Prostate gland (tissue), 2 donors: ENCODE measurements at regions not wholly inside any gene's neighbourhood (a gene's known extent, or its start where the extent isn't known, plus 50 kb on each side); places are given as distances from the start of the nearest gene placed in this dataset.

Source experiments
- DNase-seq: peaks from one replicate; pipeline ENCODE4 v3.0.0-alpha.2; 2019; ENCODE audit warnings: low spot score
- H3K27ac ChIP-seq, 2 donors: fragments of 200-600 bp; sonication (generic); 2 replicates each; pipeline ENCODE4 v1.5.1; 2017 to 2019
- H3K27me3 ChIP-seq: fragments of 200-600 bp; sonication (generic); replicated peaks from 2 replicates; pipeline ENCODE4 v1.5.1; 2019; ENCODE audit not compliant: insufficient read depth
- H3K36me3 ChIP-seq, 2 donors: fragments of 200-600 bp; sonication (generic); 1 replicate in 1 of 2; 2 replicates in 1 of 2; pipeline versions ENCODE4 v1.5.1 to v1.8.1; 2017 to 2019
- H3K4me1 ChIP-seq: fragments of 200-600 bp; sonication (generic); replicated peaks from 2 replicates; pipeline ENCODE4 v1.5.1; 2019
- H3K4me3 ChIP-seq, 2 donors: fragments of 200-600 bp; sonication (generic); 2 replicates each; pipeline ENCODE4 v1.5.1; 2017 to 2019
- H3K9me3 ChIP-seq: fragments of 200-600 bp; sonication (generic); 2 replicates; pipeline ENCODE4 v1.5.1; 2017
- CTCF ChIP-seq, 4 experiments: fragments of 200-600 bp in 2 of 4; fragments of 450-650 bp in 2 of 4; sonication (generic) in 2 of 4; IDR thresholded peaks; 1 replicate in 3 of 4; 2 replicates in 1 of 4; pipeline ENCODE4 v1.5.1; 2016 to 2019; ENCODE audit warnings: antibody characterized with exemption in 4 of 4, mild to moderate bottlenecking in 2 of 4, moderate library complexity in 2 of 4
- POLR2A ChIP-seq: fragments of 450-650 bp; IDR thresholded peaks from one replicate; pipeline ENCODE4 v1.6.1; 2016; ENCODE audit warnings: antibody characterized with exemption, mild to moderate bottlenecking
- POLR2AphosphoS5 ChIP-seq: sonication (generic); formaldehyde crosslinking; IDR thresholded peaks from one replicate; pipeline ENCODE4 v1.6.1; 2017; ENCODE audit warnings: antibody characterized with exemption
- WGBS: methylation state at CpG from one replicate; pipeline ENCODE4 v1.1.5; 2018; 5-methylcytosine and 5-hydroxymethylcytosine counted together
- intact Hi-C: fragments of 100-400 bp; cut with DNase I; formaldehyde crosslinking; loops from one replicate; pipeline ENCODE4 v1.14.2; 2022

- H3K27ac ChIP-seq = no peak overlapping the region
- DNase-seq = no peak
- TF ChIP-seq POLR2AphosphoS5 (no peak), POLR2A (no peak), CTCF (IDR thresholded peaks at IDR 0.05) (no peak)
- H3K4me1 ChIP-seq = no peaks in the 10 kb centered on the region
- 93% methylated on average over 25 of the region's 26 CpGs for WGBS
- H3K4me3 ChIP-seq = no peak overlapping the region
- H3K9me3 ChIP-seq = no peaks in the 10 kb centered on the region
- H3K27me3 ChIP-seq = no peaks in the 10 kb centered on the region
- intact Hi-C loops = no loop called here
- H3K36me3 ChIP-seq = no peaks in the 10 kb centered on the region
Observed at GRCh38 chr18:78804206-78805030, 175.2 kb upstream of the SALL3 start.

- DNase-seq = no peak
- no peak overlapping the region for H3K27ac ChIP-seq
- H3K9me3 ChIP-seq = no peaks in the 10 kb centered on the region
- no peaks in the 10 kb centered on the region for H3K27me3 ChIP-seq
- no peak overlapping the region for H3K4me3 ChIP-seq
- no peaks in the 10 kb centered on the region for H3K36me3 ChIP-seq
- WGBS = 59% methylated on average over 8 of the region's 8 CpGs
- no peaks in the 10 kb centered on the region for H3K4me1 ChIP-seq
- TF ChIP-seq POLR2AphosphoS5 = no peak
- no peak for TF ChIP-seq POLR2A
- TF ChIP-seq CTCF (IDR thresholded peaks at IDR 0.05) = no peak
- intact Hi-C loops = no loop called here
Observed at GRCh38 chr18:78805840-78806239, 173.8 kb upstream of the SALL3 start.

- TF ChIP-seq CTCF (IDR thresholded peaks at IDR 0.05) (no peak), POLR2AphosphoS5 (no peak), POLR2A (no peak)
- Histone ChIP-seq H3K4me1 (no peaks in the 10 kb centered on the region), H3K27ac (no peak overlapping the region), H3K4me3 (no peak overlapping the region), H3K27me3 (no peaks in the 10 kb centered on the region), H3K36me3 (no peaks in the 10 kb centered on the region), H3K9me3 (no peaks in the 10 kb centered on the region)
- 92% methylated on average over 5 of the region's 5 CpGs for WGBS
- DNase-seq = no peak
- intact Hi-C loops = no loop called here
Observed at GRCh38 chr18:78807668-78808067, 171.9 kb upstream of the SALL3 start.

GRCh38 chr18:78809845-78810244 is 169.8 kb upstream of the SALL3 start:
- Histone ChIP-seq H3K36me3 (no peaks in the 10 kb centered on the region), H3K4me1 (no peaks in the 10 kb centered on the region), H3K9me3 (no peaks in the 10 kb centered on the region), H3K27ac (no peak overlapping the region), H3K4me3 (no peak overlapping the region), H3K27me3 (no peaks in the 10 kb centered on the region)
- intact Hi-C loops = no loop called here
- no peak for TF ChIP-seq CTCF (IDR thresholded peaks at IDR 0.05)
- no peak for TF ChIP-seq POLR2A
- TF ChIP-seq POLR2AphosphoS5 = no peak
- no peak for DNase-seq
- WGBS = 82% methylated on average over 13 of the region's 13 CpGs

- H3K36me3 ChIP-seq = no peaks in the 10 kb centered on the region
- WGBS = 95% methylated on average over 18 of the region's 18 CpGs
- H3K27me3 ChIP-seq = no peaks in the 10 kb centered on the region
- H3K4me1 ChIP-seq = no peaks in the 10 kb centered on the region
- H3K9me3 ChIP-seq = no peaks in the 10 kb centered on the region
- DNase-seq = no peak
- intact Hi-C loops = no loop called here
- TF ChIP-seq POLR2A (no peak), CTCF (IDR thresholded peaks at IDR 0.05) (no peak), POLR2AphosphoS5 (no peak)
- no peak overlapping the region for H3K27ac ChIP-seq
- H3K4me3 ChIP-seq = no peak overlapping the region
Observed at GRCh38 chr18:78810706-78811105, 168.9 kb upstream of the SALL3 start.
